K562 (cell line): ENCODE measurements at regions not wholly inside any gene's neighbourhood (a gene's known extent, or its start where the extent isn't known, plus 50 kb on each side); places are given as distances from the start of the nearest gene placed in this dataset.

Experiments
- ATAC-seq: fragments of 200-7000 bp; cut with Tn5 transposase; 3 replicates; pipeline ENCODE4 v1.9.1; 2020; ENCODE audit warnings: moderate library complexity
- BruUV-seq: library from RNA; stranded (reverse); fragments of 400-500 nt; replicated peaks from 2 replicates; lab custom pipeline; 2021; lab: Mats Ljungman, UMichigan
- CTCF ChIA-PET: fragments of 300-600 bp; formaldehyde crosslinking; extraction: SDS; loops from one replicate; lab custom pipeline; 2021; ENCODE audit warnings: low intra/inter-chr PET ratio; lab: Yijun Ruan, JAX
- POLR2A ChIA-PET: fragments of 300-600, 350-650 bp; sonication (Branson Sonifier 250); formaldehyde crosslinking; extraction: SDS; loops from one replicate; lab custom pipeline; 2021; ENCODE audit warnings: antibody characterized with exemption, inconsistent platforms; lab: Yijun Ruan, JAX
- DNase-seq, 4 experiments: peaks; one replicate each; pipeline versions ENCODE4 v3.0.0 to v3.0.0-alpha.2; 2011 to 2018; ENCODE audit warnings: low spot score in 3 of 4, mixed read lengths in 3 of 4; ENCODE audit errors: extremely low read depth in 1 of 4
- FAIRE-seq: peaks from 2 replicates; lab custom pipeline; 2011; peaks lifted over from hg19 to GRCh38; lab: Jason Lieb, UNC
- H2AFZ ChIP-seq: 2 replicates; pipeline ENCODE4 v1.6.0; 2011; ENCODE audit warnings: low read depth, low read length, control low read depth, inconsistent platforms
- H3K27ac ChIP-seq: fragments of 200-600 bp; 3 replicates; pipeline ENCODE4 v1.8.0; 2011; ENCODE audit warnings: low read depth, mild to moderate bottlenecking, control low read depth, inconsistent platforms, low read length, moderate library complexity, mixed read lengths; ENCODE audit errors: extremely low read depth
- H3K27me3 ChIP-seq, 2 experiments: fragments of 300-600 bp in 1 of 2; 2 replicates in 1 of 2; 3 replicates in 1 of 2; pipeline versions ENCODE4 v1.6.0 to v1.8.0; 2011; ENCODE audit warnings: inconsistent platforms in 2 of 2, low read length in 2 of 2, mild to moderate bottlenecking in 1 of 2, mixed read lengths in 1 of 2, moderate library complexity in 1 of 2; ENCODE audit not compliant: control insufficient read depth in 2 of 2, insufficient read depth in 2 of 2
- H3K36me3 ChIP-seq: fragments of 300-600 bp; 3 replicates; pipeline ENCODE4 v1.8.0; 2011; ENCODE audit warnings: mild to moderate bottlenecking, low read length, inconsistent platforms; ENCODE audit not compliant: control insufficient read depth, insufficient read depth
- H3K4me1 ChIP-seq, 2 experiments: fragments of 200-600 bp in 1 of 2; replicated peaks in 1 of 2; 2 replicates in 1 of 2; 3 replicates in 1 of 2; pipeline versions ENCODE4 v1.5.1 to v1.8.0; 2011; ENCODE audit warnings: inconsistent platforms in 2 of 2, low read length in 2 of 2, mild to moderate bottlenecking in 1 of 2, mixed read lengths in 1 of 2, moderate library complexity in 1 of 2; ENCODE audit not compliant: control insufficient read depth in 2 of 2, insufficient read depth in 2 of 2
- H3K4me2 ChIP-seq: 2 replicates; pipeline ENCODE4 v1.6.1; 2011; ENCODE audit warnings: low read length, control low read depth, inconsistent platforms, mixed read lengths; ENCODE audit not compliant: insufficient read depth
- H3K4me3 ChIP-seq: fragments of 200-600 bp; sonication (generic), shearing (Covaris generic); 2 replicates; pipeline ENCODE4 v1.5.1; 2016; ENCODE audit warnings: control low read depth, inconsistent platforms
- H3K79me2 ChIP-seq: fragments of 200-600 bp; 3 replicates; pipeline ENCODE4 v1.8.0; 2011; ENCODE audit warnings: low read length, inconsistent platforms; ENCODE audit not compliant: control insufficient read depth, insufficient read depth
- H3K9ac ChIP-seq, 2 experiments: 2 replicates each; pipeline versions ENCODE4 v1.6.0 to v1.6.1; 2011; ENCODE audit warnings: low read depth in 2 of 2, low read length in 2 of 2, control low read depth in 1 of 2, inconsistent platforms in 1 of 2, mild to moderate bottlenecking in 1 of 2, mixed read lengths in 1 of 2; ENCODE audit not compliant: insufficient read depth in 1 of 2
- H3K9me1 ChIP-seq: one replicate; pipeline ENCODE4 v1.6.0; 2011; ENCODE audit warnings: inconsistent platforms, mild to moderate bottlenecking, low read length, moderate library complexity; ENCODE audit not compliant: control insufficient read depth, insufficient read depth
- H3K9me3 ChIP-seq: replicated peaks from 2 replicates; pipeline ENCODE4 v1.5.1; 2011; ENCODE audit warnings: low read depth, low read length, inconsistent platforms; ENCODE audit not compliant: control insufficient read depth, insufficient read depth
- H4K20me1 ChIP-seq: replicated peaks from 2 replicates; pipeline ENCODE4 v1.6.1; 2011; ENCODE audit warnings: low read length, inconsistent platforms, mixed read lengths; ENCODE audit not compliant: control insufficient read depth, insufficient read depth
- BACH1 ChIP-seq: fragments of 200-800 bp; sonication (Bioruptor generic); IDR thresholded peaks from 2 replicates; pipeline ENCODE4 v1.6.1; 2016; ENCODE audit warnings: missing genetic modification characterization, missing compliant biosample characterization
- COPS2 ChIP-seq: fragments of 450-650 bp; conservative IDR thresholded peaks from 2 replicates; pipeline ENCODE4 v1.6.1; 2016; ENCODE audit warnings: mild to moderate bottlenecking, moderate library complexity
- FOXP1 ChIP-seq: sonication (generic); formaldehyde crosslinking; IDR thresholded peaks from 2 replicates; pipeline ENCODE4 v1.8.0; 2022; ENCODE audit warnings: mild to moderate bottlenecking, missing genetic modification reagents
- HLTF ChIP-seq: fragments of 450-650 bp; IDR thresholded peaks from 2 replicates; pipeline ENCODE4 v1.6.1; 2016
- L3MBTL2 ChIP-seq: fragments of 450-650 bp; IDR thresholded peaks from 2 replicates; pipeline ENCODE4 v1.6.1; 2016; ENCODE audit warnings: mild to moderate bottlenecking, moderate library complexity
- LARP7 ChIP-seq: fragments of 450-650 bp; IDR thresholded peaks from 2 replicates; pipeline ENCODE4 v1.6.1; 2016
- MYC ChIP-seq, 2 experiments: fragments of 250-450 bp in 1 of 2; sonication (Bioruptor Pico) in 1 of 2; IDR thresholded peaks; 2 replicates each; pipeline versions ENCODE4 v1.5.1 to v1.6.1; 2012 to 2021; ENCODE audit warnings: low read depth in 2 of 2, borderline replicate concordance in 1 of 2, improper control_type of control experiment in 1 of 2, low read length in 1 of 2, mild to moderate bottlenecking in 1 of 2, moderate library complexity in 1 of 2
- PRPF4 ChIP-seq: fragments of 200-400 bp; formaldehyde crosslinking; IDR thresholded peaks from one replicate; pipeline ENCODE4 v1.6.1; 2017; ENCODE audit warnings: low read length, low read depth, mild to moderate bottlenecking; ENCODE audit not compliant: insufficient read depth, poor library complexity, severe bottlenecking
- YY1 ChIP-seq, 3 experiments: IDR thresholded peaks; 2 replicates each; pipeline ENCODE4 v1.6.1; 2011; ENCODE audit warnings: low read length in 2 of 3, mild to moderate bottlenecking in 2 of 3, moderate library complexity in 2 of 3, borderline replicate concordance in 1 of 3, control low read depth in 1 of 3, low read depth in 1 of 3; ENCODE audit not compliant: insufficient read depth in 3 of 3, insufficient replicate concordance in 2 of 3, control insufficient read depth in 1 of 3, insufficient read length in 1 of 3; ENCODE audit errors: extremely low read depth in 1 of 3
- ZKSCAN1 ChIP-seq: fragments of 150-350 bp; IDR thresholded peaks from 2 replicates; pipeline ENCODE4 v1.6.1; 2016; ENCODE audit warnings: low read depth, low read length
- WGBS: fragments of 100-300 bp; shearing (Covaris generic); methylation state at CpG from one replicate; pipeline ENCODE4 v1.1.6; 2016; ENCODE audit warnings: low coverage, mixed read lengths; ENCODE audit not compliant: insufficient coverage; ENCODE audit errors: missing lambda C conversion rate; 5-methylcytosine and 5-hydroxymethylcytosine counted together
- in situ Hi-C: fragments of 300-500 bp; cut with MboI; formaldehyde crosslinking; loops from 4 replicates; pipeline ENCODE4 v1.15.0; 2018; ENCODE audit warnings: inconsistent platforms, mixed read lengths
- intact Hi-C: fragments of 100-400 bp; cut with micrococcal nuclease; formaldehyde crosslinking; loops from 2 replicates; pipeline ENCODE4 v1.14.2; 2022
- TF ChIP-seq, protein P1 (sequence below): fragments of 250-450 bp; sonication (Bioruptor Pico); IDR thresholded peaks from 2 replicates; pipeline ENCODE4 v1.4.0; 2020; ENCODE audit warnings: mild to moderate bottlenecking, moderate library complexity, borderline replicate concordance
- TF ChIP-seq, protein P2 (sequence below): sonication (generic); formaldehyde crosslinking; IDR thresholded peaks from 2 replicates; pipeline ENCODE4 v1.8.1; 2023; ENCODE audit warnings: mild to moderate bottlenecking, missing genetic modification reagents, moderate library complexity
- TF ChIP-seq, protein P3 (sequence below): fragments of 450-650 bp; formaldehyde crosslinking; IDR thresholded peaks from 2 replicates; pipeline ENCODE4 v1.4.0; 2022; ENCODE audit warnings: missing genetic modification characterization
- TF ChIP-seq, protein P4 (sequence below): fragments of 450-650 bp; IDR thresholded peaks from 2 replicates; pipeline ENCODE4 v1.6.1; 2018; ENCODE audit warnings: mild to moderate bottlenecking, low read depth; ENCODE audit not compliant: partially characterized antibody

DNA sequence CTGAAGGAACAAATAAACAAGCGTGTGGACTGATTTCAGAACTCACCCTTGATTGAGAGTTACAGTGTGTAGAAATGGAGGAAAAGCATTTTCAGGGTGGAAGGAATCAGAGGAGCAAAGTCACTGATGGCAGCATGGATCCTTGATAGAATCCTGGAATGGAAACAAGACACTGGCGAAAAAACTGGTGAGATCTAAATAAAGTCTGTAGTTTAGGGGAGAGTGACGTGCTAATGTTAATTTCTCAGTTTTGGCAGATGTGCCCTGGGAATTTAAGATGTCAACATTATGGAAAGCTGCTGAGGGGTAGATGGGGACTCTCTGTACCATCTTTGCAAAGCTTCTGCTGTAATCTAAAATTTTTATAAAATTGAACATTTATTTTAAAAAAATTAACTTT lies 378.0 kb downstream of the UQCRFS1 start (continued):
- TF ChIP-seq FOXP1 (CRISPR knock-in tag) (no peak), L3MBTL2 (no peak)
- TF ChIP-seq, protein P1, sequence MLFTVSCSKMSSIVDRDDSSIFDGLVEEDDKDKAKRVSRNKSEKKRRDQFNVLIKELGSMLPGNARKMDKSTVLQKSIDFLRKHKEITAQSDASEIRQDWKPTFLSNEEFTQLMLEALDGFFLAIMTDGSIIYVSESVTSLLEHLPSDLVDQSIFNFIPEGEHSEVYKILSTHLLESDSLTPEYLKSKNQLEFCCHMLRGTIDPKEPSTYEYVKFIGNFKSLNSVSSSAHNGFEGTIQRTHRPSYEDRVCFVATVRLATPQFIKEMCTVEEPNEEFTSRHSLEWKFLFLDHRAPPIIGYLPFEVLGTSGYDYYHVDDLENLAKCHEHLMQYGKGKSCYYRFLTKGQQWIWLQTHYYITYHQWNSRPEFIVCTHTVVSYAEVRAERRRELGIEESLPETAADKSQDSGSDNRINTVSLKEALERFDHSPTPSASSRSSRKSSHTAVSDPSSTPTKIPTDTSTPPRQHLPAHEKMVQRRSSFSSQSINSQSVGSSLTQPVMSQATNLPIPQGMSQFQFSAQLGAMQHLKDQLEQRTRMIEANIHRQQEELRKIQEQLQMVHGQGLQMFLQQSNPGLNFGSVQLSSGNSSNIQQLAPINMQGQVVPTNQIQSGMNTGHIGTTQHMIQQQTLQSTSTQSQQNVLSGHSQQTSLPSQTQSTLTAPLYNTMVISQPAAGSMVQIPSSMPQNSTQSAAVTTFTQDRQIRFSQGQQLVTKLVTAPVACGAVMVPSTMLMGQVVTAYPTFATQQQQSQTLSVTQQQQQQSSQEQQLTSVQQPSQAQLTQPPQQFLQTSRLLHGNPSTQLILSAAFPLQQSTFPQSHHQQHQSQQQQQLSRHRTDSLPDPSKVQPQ, result no peak
- TF ChIP-seq, all 486 proteins: peak for 0

DNA sequence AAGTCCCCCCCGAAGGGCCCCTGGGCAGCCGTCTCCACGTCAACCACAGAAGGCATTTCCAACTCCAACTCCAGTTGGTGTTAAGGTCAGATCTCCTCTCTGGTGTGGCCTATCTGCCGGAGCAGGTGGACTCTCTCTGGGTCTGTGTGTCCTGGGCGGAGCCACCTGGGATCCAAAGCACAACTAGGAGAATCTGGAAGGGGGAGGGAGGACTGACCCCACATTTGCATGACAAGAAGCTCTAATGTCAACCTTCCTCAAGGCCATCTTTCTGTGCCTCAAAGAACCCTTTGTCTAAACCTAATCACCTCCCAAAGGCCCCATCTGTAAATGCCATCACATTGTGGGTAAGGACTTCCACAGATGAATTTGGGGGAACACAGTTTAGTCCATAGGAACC lies 381.5 kb downstream of the UQCRFS1 start:
- ChIA-PET POLR2A (interaction anchor here (1.5 kb wide), 1 partner anchor 13 kb away, joined by 6 read pairs; no protein-coding TSS in a partner anchor), CTCF (no interaction called here)
- FAIRE-seq (no peak), DNase-seq (no peak), ATAC-seq (no peak)
- no peaks in the 10 kb centered on the region for H3K79me2 ChIP-seq
- no TSS peak for BruUV-seq
- no peak overlapping the region for H3K4me3 ChIP-seq
- 0% methylated on average over 5 of the region's 5 CpGs for whole genome bisulfite sequencing
- H3K9ac ChIP-seq, result no peak overlapping the region
- in situ Hi-C loops (no loop called here), intact Hi-C loops (no loop called here)
- no peak overlapping the region for H3K4me2 ChIP-seq
- peaks cover 0 to 8% of the 10 kb centered on the region in 2 experiments; a peak in 3 of 5 replicates for H3K27me3 ChIP-seq
- H3K36me3 ChIP-seq, result no peaks in the 10 kb centered on the region
- no peaks in the 10 kb centered on the region; the same call in 1 of the 2 replicates for H4K20me1 ChIP-seq
- no peak overlapping the region for H2AFZ ChIP-seq
- no peaks in the 10 kb centered on the region for H3K9me3 ChIP-seq
- H3K27ac ChIP-seq, result no peak overlapping the region
- H3K4me1 ChIP-seq, result no peaks in the 10 kb centered on the region
- H3K9me1 ChIP-seq, result no peaks in the 10 kb centered on the region
- TF ChIP-seq BACH1 (tag), result no peak
- no peak for TF ChIP-seq HLTF
- TF ChIP-seq PRPF4, result no peak
- no peak for TF ChIP-seq ZKSCAN1
- TF ChIP-seq MYC (IDR thresholded peaks at IDR 0.05; ENCODE audit: low read depth, low read length), result no peak
- TF ChIP-seq MYC (CRISPR knock-in tag; IDR thresholded peaks at IDR 0.05; ENCODE audit: borderline replicate concordance, low read depth), result no peak
- TF ChIP-seq, protein P2, sequence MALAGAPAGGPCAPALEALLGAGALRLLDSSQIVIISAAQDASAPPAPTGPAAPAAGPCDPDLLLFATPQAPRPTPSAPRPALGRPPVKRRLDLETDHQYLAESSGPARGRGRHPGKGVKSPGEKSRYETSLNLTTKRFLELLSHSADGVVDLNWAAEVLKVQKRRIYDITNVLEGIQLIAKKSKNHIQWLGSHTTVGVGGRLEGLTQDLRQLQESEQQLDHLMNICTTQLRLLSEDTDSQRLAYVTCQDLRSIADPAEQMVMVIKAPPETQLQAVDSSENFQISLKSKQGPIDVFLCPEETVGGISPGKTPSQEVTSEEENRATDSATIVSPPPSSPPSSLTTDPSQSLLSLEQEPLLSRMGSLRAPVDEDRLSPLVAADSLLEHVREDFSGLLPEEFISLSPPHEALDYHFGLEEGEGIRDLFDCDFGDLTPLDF (CRISPR knock-in tag), result no peak
- TF ChIP-seq COPS2, result no peak
- no peak for TF ChIP-seq YY1 (IDR thresholded peaks at IDR 0.05; ENCODE audit: borderline replicate concordance in 1 of 3, control insufficient read depth in 1 of 3, extremely low read depth in 1 of 3, insufficient read depth in 3 of 3, insufficient read length in 1 of 3, insufficient replicate concordance in 2 of 3, low read depth in 1 of 3, low read length in 2 of 3)
- no peak for TF ChIP-seq LARP7
- TF ChIP-seq, protein P3, sequence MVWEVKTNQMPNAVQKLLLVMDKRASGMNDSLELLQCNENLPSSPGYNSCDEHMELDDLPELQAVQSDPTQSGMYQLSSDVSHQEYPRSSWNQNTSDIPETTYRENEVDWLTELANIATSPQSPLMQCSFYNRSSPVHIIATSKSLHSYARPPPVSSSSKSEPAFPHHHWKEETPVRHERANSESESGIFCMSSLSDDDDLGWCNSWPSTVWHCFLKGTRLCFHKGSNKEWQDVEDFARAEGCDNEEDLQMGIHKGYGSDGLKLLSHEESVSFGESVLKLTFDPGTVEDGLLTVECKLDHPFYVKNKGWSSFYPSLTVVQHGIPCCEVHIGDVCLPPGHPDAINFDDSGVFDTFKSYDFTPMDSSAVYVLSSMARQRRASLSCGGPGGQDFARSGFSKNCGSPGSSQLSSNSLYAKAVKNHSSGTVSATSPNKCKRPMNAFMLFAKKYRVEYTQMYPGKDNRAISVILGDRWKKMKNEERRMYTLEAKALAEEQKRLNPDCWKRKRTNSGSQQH (CRISPR knock-in tag), result no peak
- TF ChIP-seq, protein P4, sequence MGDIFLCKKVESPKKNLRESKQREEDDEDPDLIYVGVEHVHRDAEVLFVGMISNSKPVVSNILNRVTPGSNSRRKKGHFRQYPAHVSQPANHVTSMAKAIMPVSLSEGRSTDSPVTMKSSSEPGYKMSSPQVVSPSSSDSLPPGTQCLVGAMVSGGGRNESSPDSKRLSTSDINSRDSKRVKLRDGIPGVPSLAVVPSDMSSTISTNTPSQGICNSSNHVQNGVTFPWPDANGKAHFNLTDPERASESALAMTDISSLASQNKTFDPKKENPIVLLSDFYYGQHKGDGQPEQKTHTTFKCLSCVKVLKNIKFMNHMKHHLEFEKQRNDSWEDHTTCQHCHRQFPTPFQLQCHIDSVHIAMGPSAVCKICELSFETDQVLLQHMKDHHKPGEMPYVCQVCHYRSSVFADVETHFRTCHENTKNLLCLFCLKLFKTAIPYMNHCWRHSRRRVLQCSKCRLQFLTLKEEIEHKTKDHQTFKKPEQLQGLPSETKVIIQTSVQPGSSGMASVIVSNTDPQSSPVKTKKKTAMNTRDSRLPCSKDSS, result no peak
